Skeletal muscle tissue (tissue), 3 donors: ENCODE measurements at regions not wholly inside any gene's neighbourhood (a gene's known extent, or its start where the extent isn't known, plus 50 kb on each side); places are given as distances from the start of the nearest gene placed in this dataset.
"Not testable (repeated sequence)": the region's sequence is repeated elsewhere in the genome, so short reads cannot be mapped to it uniquely, and the experiment has no call there.

Experiments used
- H3K27ac ChIP-seq: one replicate; pipeline ENCODE4 v1.7.0; 2013; ENCODE audit warnings: mild to moderate bottlenecking, low read depth, low read length, inconsistent platforms
- H3K27me3 ChIP-seq, 3 donors: one replicate each; pipeline ENCODE4 v1.7.0; 2013; ENCODE audit warnings: low read length in 3 of 3; ENCODE audit not compliant: control insufficient read depth in 3 of 3, insufficient read depth in 3 of 3
- H3K36me3 ChIP-seq, 3 donors: one replicate each; pipeline ENCODE4 v1.7.0; 2013; ENCODE audit warnings: low read length in 3 of 3; ENCODE audit not compliant: control insufficient read depth in 3 of 3, insufficient read depth in 3 of 3
- H3K4me1 ChIP-seq, 3 donors: one replicate each; pipeline ENCODE4 v1.7.0; 2013; ENCODE audit warnings: low read length in 3 of 3, mild to moderate bottlenecking in 3 of 3; ENCODE audit not compliant: control insufficient read depth in 3 of 3, insufficient read depth in 3 of 3
- H3K4me3 ChIP-seq, 3 donors: one replicate each; pipeline ENCODE4 v1.7.0; 2013; ENCODE audit warnings: low read length in 3 of 3
- H3K9ac ChIP-seq, 3 donors: one replicate each; pipeline ENCODE4 v1.7.0; 2013; ENCODE audit warnings: low read length in 3 of 3, mild to moderate bottlenecking in 3 of 3, moderate library complexity in 2 of 3, low read depth in 1 of 3
- H3K9me3 ChIP-seq, 3 donors: one replicate each; pipeline ENCODE4 v1.7.0; 2013; ENCODE audit warnings: low read length in 3 of 3; ENCODE audit not compliant: control insufficient read depth in 3 of 3
- donor health status: Osteomylitis.

GRCh38 chr1:100657876-100658715, 61.4 kb upstream of the VCAM1 start:
- H3K36me3 ChIP-seq, result no peaks in the 10 kb centered on the region
- no peak overlapping the region for H3K4me3 ChIP-seq
- no peaks in the 10 kb centered on the region for H3K27me3 ChIP-seq
- no peaks in the 10 kb centered on the region for H3K9me3 ChIP-seq
- H3K4me1 ChIP-seq, result no peaks in the 10 kb centered on the region
- H3K9ac ChIP-seq, result no peak overlapping the region
- H3K27ac ChIP-seq, result no peak overlapping the region

DNA sequence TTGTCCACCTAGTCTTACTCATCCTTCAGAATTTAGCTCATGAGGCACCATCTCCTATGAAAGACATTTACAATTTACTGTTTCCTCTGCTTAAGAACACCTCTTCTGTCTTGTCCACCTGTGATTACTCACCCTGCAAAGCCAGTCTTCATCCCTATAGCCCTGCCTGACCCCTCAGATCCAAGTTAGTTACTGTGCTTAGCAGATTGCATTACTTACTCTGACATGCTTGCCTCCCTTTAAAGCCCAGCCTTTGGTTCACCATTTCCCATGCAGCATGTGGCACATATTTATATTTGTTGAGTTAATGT, 60.9 kb upstream of the VCAM1 start:
- no peak overlapping the region for H3K4me3 ChIP-seq
- H3K27ac ChIP-seq, result no peak overlapping the region
- no peak overlapping the region for H3K9ac ChIP-seq
- H3K4me1 ChIP-seq, result no peaks in the 10 kb centered on the region
- H3K9me3 ChIP-seq, result no peaks in the 10 kb centered on the region
- no peaks in the 10 kb centered on the region for H3K36me3 ChIP-seq
- no peaks in the 10 kb centered on the region for H3K27me3 ChIP-seq

DNA sequence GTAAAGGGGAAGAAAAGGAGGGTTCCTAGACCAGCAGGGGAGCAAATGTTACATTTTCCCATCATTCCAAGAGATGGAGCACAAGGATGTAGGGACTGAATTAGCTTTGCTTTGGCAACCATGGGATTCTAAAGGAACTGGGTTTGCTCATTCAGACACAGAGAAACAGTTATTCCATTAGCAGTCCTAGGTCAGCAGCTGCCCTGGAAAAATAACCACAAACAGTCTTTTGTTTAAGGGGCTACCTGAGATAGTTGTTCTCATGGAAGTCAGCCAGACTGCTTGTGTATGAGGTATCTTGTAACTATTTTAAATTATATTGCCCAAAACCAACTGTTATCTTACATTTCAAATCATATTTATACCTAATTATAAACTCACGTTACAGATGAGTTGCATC, 58.4 kb upstream of the VCAM1 start:
- H3K9me3 ChIP-seq, result no peaks in the 10 kb centered on the region
- no peaks in the 10 kb centered on the region for H3K27me3 ChIP-seq
- no peaks in the 10 kb centered on the region for H3K4me1 ChIP-seq
- H3K4me3 ChIP-seq, result no peak overlapping the region
- H3K9ac ChIP-seq, result no peak overlapping the region
- no peak overlapping the region for H3K27ac ChIP-seq
- H3K36me3 ChIP-seq, result no peaks in the 10 kb centered on the region

- H3K9ac ChIP-seq, H3K27me3 ChIP-seq, H3K27ac ChIP-seq, H3K9me3 ChIP-seq, H3K4me3 ChIP-seq, H3K4me1 ChIP-seq, H3K36me3 ChIP-seq: not testable (repeated sequence)
Measured at GRCh38 chr1:100668494-100668893, 51.0 kb upstream of the VCAM1 start.
